GM12891 (cell line): ENCODE measurements at regions not wholly inside any gene's neighbourhood (a gene's known extent, or its start where the extent isn't known, plus 50 kb on each side); places are given as distances from the start of the nearest gene placed in this dataset.

Source experiments
- DNase-seq: peaks from one replicate; pipeline ENCODE4 v3.0.0; 2011; ENCODE audit warnings: low spot score; ENCODE audit not compliant: insufficient read length
- FAIRE-seq: peaks from 2 replicates; lab custom pipeline; 2011; peaks lifted over from hg19 to GRCh38; lab: Jason Lieb, UNC
- PAX5 ChIP-seq: IDR thresholded peaks from 2 replicates; pipeline ENCODE4 v1.6.1; 2011; ENCODE audit warnings: low read length, moderate library complexity, mild to moderate bottlenecking; ENCODE audit not compliant: insufficient read depth, severe bottlenecking
- POLR2A ChIP-seq: IDR thresholded peaks from 2 replicates; pipeline ENCODE4 v1.6.1; 2011; ENCODE audit warnings: low read depth, low read length, control low read depth
- POLR2AphosphoS5 ChIP-seq: IDR thresholded peaks from 2 replicates; pipeline ENCODE4 v1.6.1; 2011; ENCODE audit warnings: low read depth, low read length, control low read depth
- POU2F2 ChIP-seq: IDR thresholded peaks from 2 replicates; pipeline ENCODE4 v1.6.1; 2011; ENCODE audit warnings: low read depth, mild to moderate bottlenecking, control low read depth, low read length, moderate library complexity
- SPI1 ChIP-seq: IDR thresholded peaks from 2 replicates; pipeline ENCODE4 v1.6.1; 2011; ENCODE audit warnings: low read depth, low read length, control low read depth
- TAF1 ChIP-seq: IDR thresholded peaks from 2 replicates; pipeline ENCODE4 v1.6.1; 2011; ENCODE audit warnings: low read depth, low read length, control low read depth

- FAIRE-seq: no peak
- no peak for DNase-seq
- TF ChIP-seq SPI1: no peak
- no peak for TF ChIP-seq POU2F2
- no peak for TF ChIP-seq POLR2A
- no peak for TF ChIP-seq TAF1
- TF ChIP-seq PAX5: no peak
- no peak for TF ChIP-seq POLR2AphosphoS5
These were observed 874.4 kb downstream of the SUCLG1 start for GRCh38 chr2:83584672-83585071.

DNA sequence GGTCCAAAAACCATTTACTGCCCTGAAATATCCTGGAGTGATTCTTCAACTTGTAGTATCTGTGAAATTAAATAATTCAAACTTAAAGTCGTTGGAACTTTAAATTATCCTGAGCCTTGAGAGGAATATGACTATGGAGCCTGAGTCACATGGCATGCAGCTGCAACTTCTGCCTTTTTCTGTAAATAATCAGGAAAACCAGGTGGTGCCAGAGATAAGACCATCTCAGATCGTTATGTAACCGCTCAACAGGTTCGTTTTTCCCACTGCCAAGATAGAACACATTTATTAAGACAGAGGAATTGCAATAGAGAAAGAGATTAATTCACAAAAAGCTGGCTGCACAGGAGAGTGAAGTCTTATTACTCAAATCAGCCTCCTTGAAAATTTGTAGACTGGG lies 876.5 kb downstream of the SUCLG1 start:
- DNase-seq: no peak
- FAIRE-seq: no peak
- TF ChIP-seq POLR2A: no peak
- no peak for TF ChIP-seq PAX5
- TF ChIP-seq POLR2AphosphoS5: no peak
- no peak for TF ChIP-seq SPI1
- no peak for TF ChIP-seq POU2F2
- no peak for TF ChIP-seq TAF1

DNA sequence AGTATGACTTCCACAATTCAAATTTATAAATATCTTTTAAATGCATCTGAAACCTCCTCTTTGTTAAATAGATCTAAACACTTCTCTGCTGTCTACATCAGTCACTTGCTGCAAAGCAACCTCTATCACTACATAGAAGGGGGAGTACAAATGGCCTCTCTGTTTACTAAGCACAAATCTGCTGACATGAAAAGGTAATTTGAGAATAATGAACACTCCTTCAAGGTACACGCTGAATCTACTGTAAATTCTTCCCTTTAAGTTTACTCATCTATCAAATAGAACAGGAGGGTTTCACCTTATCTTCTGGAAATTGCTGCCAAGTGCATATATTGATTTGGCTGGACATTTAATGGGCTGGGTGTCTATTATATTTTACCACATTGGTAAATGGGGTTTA lies 879.6 kb downstream of the SUCLG1 start:
- no peak for TF ChIP-seq PAX5
- TF ChIP-seq SPI1: no peak
- TF ChIP-seq POU2F2: no peak
- TF ChIP-seq POLR2AphosphoS5: no peak
- TF ChIP-seq POLR2A: no peak
- no peak for TF ChIP-seq TAF1
- DNase-seq (no peak), FAIRE-seq (no peak)

- no peak for TF ChIP-seq SPI1
- TF ChIP-seq TAF1: no peak
- no peak for TF ChIP-seq POLR2AphosphoS5
- no peak for TF ChIP-seq POLR2A
- TF ChIP-seq POU2F2: no peak
- no peak for TF ChIP-seq PAX5
- FAIRE-seq: no peak
These were observed 880.7 kb downstream of the SUCLG1 start for GRCh38 chr2:83578405-83578804.

DNA sequence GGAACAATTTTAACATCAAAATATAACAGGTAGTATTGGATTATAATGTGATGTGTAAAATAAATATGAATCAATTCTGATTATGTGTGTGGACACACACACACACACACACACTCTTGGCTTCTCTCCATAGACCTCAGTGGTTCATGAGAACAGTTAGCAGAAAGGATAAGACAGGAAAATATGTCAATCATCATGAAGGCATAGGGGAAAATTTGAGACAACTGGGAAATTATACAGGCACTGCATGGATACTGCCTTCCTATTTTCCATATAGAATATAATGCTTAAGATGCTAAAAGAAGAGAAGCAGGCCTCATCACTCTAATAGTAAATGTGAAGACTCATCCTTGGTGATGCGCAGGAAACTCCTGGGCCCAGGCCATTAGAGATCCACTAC lies 884.5 kb downstream of the SUCLG1 start:
- FAIRE-seq (no peak), DNase-seq (no peak)
- no peak for TF ChIP-seq POLR2AphosphoS5
- TF ChIP-seq POLR2A: no peak
- no peak for TF ChIP-seq POU2F2
- TF ChIP-seq SPI1: no peak

More at GRCh38 chr2:83578405-83578804, 880.7 kb downstream of the SUCLG1 start:
- no peak for DNase-seq

- FAIRE-seq (no peak), DNase-seq (no peak)
- TF ChIP-seq POLR2A (no peak), SPI1 (no peak), PAX5 (no peak), POLR2AphosphoS5 (no peak), TAF1 (no peak), POU2F2 (no peak)
These were observed 886.0 kb downstream of the SUCLG1 start for GRCh38 chr2:83573060-83573459.

DNA sequence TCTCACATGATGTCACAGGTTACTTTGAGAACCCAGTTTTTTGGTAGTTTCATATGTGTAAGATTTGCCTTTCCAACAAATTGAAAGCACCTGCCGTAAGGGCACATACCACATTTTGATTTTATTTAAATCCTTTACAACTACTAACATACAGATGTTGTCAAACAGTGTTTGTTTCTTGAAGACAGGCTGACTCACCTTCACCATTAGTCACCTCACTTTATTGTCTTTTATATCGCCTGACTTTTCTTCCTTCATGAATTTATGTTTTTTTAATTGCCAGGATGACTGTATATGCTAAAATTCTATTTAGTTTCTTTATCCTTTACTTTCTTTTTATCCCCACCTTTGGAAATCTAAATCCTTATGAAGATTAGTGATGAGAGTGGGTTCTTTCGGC lies 886.7 kb downstream of the SUCLG1 start:
- no peak for DNase-seq
- TF ChIP-seq PAX5 (no peak), TAF1 (no peak), SPI1 (no peak), POLR2AphosphoS5 (no peak), POLR2A (no peak), POU2F2 (no peak)
- no peak for FAIRE-seq

GRCh38 chr2:83567551-83567950 lies 891.5 kb downstream of the SUCLG1 start:
- FAIRE-seq (no peak), DNase-seq (no peak)
- TF ChIP-seq TAF1 (no peak), POLR2A (no peak), POLR2AphosphoS5 (no peak), SPI1 (no peak), PAX5 (no peak), POU2F2 (no peak)

- no peak for DNase-seq
- no peak for FAIRE-seq
- TF ChIP-seq POLR2AphosphoS5 (no peak), POU2F2 (no peak), PAX5 (no peak), POLR2A (no peak), SPI1 (no peak), TAF1 (no peak)
These were observed 893.5 kb downstream of the SUCLG1 start for GRCh38 chr2:83565626-83566025.

DNA sequence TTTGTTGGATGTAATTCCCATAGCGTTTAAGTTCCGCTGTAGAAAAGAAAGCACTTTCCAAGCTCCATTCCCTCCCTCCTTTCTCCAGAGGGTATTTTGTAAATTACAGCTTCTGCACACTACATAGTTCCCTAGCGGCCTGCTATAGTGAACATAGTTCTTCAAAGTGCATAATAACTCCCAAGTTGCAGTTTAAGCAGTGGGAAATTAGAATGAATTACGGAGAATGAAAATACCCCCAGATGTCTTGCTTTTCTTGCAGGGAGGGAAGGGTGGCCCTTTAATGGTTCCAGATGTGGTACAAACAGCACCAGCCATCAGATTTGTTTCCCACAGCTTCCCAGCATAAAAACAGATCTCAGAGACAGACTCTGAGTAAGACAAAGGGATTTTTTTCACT lies 893.9 kb downstream of the SUCLG1 start:
- TF ChIP-seq SPI1: no peak
- TF ChIP-seq TAF1: no peak
- no peak for TF ChIP-seq PAX5
- no peak for TF ChIP-seq POU2F2
- DNase-seq (no peak), FAIRE-seq (no peak)
